SK-N-SH treated with all-trans-retinoic acid at 6 μM for 48 hours (cell line): ENCODE measurements at regions not wholly inside any gene's neighbourhood (a gene's known extent, or its start where the extent isn't known, plus 50 kb on each side); places are given as distances from the start of the nearest gene placed in this dataset.

ENCODE experiments used
- ATAC-seq: fragments of 200-7000 bp; cut with Tn5 transposase; 3 replicates; pipeline ENCODE4 v1.9.1; 2020; ENCODE audit warnings: mild to moderate bottlenecking, moderate library complexity
- ARNTL ChIP-seq: fragments of 450-650 bp; formaldehyde crosslinking; IDR thresholded peaks from 2 replicates; pipeline ENCODE4 v1.5.0; 2020; ENCODE audit warnings: low read depth, mild to moderate bottlenecking, moderate library complexity, borderline replicate concordance
- BACH2 ChIP-seq: fragments of 250-450 bp; sonication (Bioruptor Pico); IDR thresholded peaks from 2 replicates; pipeline ENCODE4 v1.9.0; 2021; ENCODE audit warnings: mild to moderate bottlenecking, borderline replicate concordance
- CSDC2 ChIP-seq: fragments of 250-450 bp; sonication (Bioruptor Pico); IDR thresholded peaks from 2 replicates; pipeline ENCODE4 v1.5.0; 2020; ENCODE audit warnings: mild to moderate bottlenecking, moderate library complexity
- ESRRG ChIP-seq: fragments of 250-450 bp; sonication (Bioruptor Pico); IDR thresholded peaks from 2 replicates; pipeline ENCODE4 v1.6.1; 2021; ENCODE audit warnings: mild to moderate bottlenecking
- GLIS3 ChIP-seq: fragments of 250-450 bp; sonication (Bioruptor Pico); IDR thresholded peaks from 2 replicates; pipeline ENCODE4 v1.5.0; 2020; ENCODE audit warnings: mild to moderate bottlenecking, moderate library complexity
- ISL1 ChIP-seq: fragments of 250-450 bp; sonication (Bioruptor Pico); IDR thresholded peaks from 2 replicates; pipeline ENCODE4 v2.1.2; 2022; ENCODE audit warnings: mild to moderate bottlenecking, moderate library complexity
- PPARA ChIP-seq: fragments of 250-450 bp; sonication (Bioruptor Pico); IDR thresholded peaks from 2 replicates; pipeline ENCODE4 v1.5.0; 2020; ENCODE audit warnings: mild to moderate bottlenecking, borderline replicate concordance
- RARB ChIP-seq: fragments of 250-450 bp; sonication (Bioruptor Pico); IDR thresholded peaks from 2 replicates; pipeline ENCODE4 v1.8.0; 2021; ENCODE audit warnings: mild to moderate bottlenecking, moderate library complexity
- SNAI2 ChIP-seq: fragments of 250-450 bp; sonication (Bioruptor Pico); IDR thresholded peaks from 2 replicates; pipeline ENCODE4 v1.5.0; 2020; ENCODE audit warnings: mild to moderate bottlenecking, moderate library complexity
- TCF4 ChIP-seq: fragments of 250-450 bp; sonication (Bioruptor Pico); IDR thresholded peaks from 2 replicates; pipeline ENCODE4 v1.8.0; 2021; ENCODE audit warnings: mild to moderate bottlenecking, moderate library complexity, borderline replicate concordance
- TOX ChIP-seq: fragments of 250-450 bp; sonication (Bioruptor Pico); IDR thresholded peaks from 2 replicates; pipeline ENCODE4 v1.8.0; 2021; ENCODE audit warnings: mild to moderate bottlenecking, moderate library complexity, borderline replicate concordance
- ZC3H10 ChIP-seq: fragments of 250-450 bp; sonication (Bioruptor Pico); IDR thresholded peaks from 2 replicates; pipeline ENCODE4 v1.5.1; 2021; ENCODE audit warnings: mild to moderate bottlenecking, moderate library complexity
- ZFP3 ChIP-seq: fragments of 250-450 bp; sonication (Bioruptor Pico); IDR thresholded peaks from 2 replicates; pipeline ENCODE4 v1.5.0; 2020; ENCODE audit warnings: mild to moderate bottlenecking, moderate library complexity
- ZFP30 ChIP-seq: fragments of 450-650 bp; formaldehyde crosslinking; IDR thresholded peaks from 2 replicates; pipeline ENCODE4 v1.5.0; 2022; ENCODE audit warnings: mild to moderate bottlenecking, moderate library complexity
- ZNF565 ChIP-seq: fragments of 450-650 bp; formaldehyde crosslinking; conservative IDR thresholded peaks from 2 replicates; pipeline ENCODE4 v1.5.0; 2020; ENCODE audit warnings: low read depth, mild to moderate bottlenecking, moderate library complexity
- ZNF70 ChIP-seq: fragments of 450-650 bp; formaldehyde crosslinking; IDR thresholded peaks from 2 replicates; pipeline ENCODE4 v1.5.0; 2020; ENCODE audit warnings: mild to moderate bottlenecking, moderate library complexity
- ZNF8 ChIP-seq: fragments of 450-650 bp; formaldehyde crosslinking; IDR thresholded peaks from 2 replicates; pipeline ENCODE4 v1.5.0; 2020; ENCODE audit warnings: mild to moderate bottlenecking, moderate library complexity
- TF ChIP-seq, protein P1 (sequence below): fragments of 250-450 bp; sonication (Bioruptor Pico); IDR thresholded peaks from 2 replicates; pipeline ENCODE4 v1.8.0; 2020; ENCODE audit warnings: mild to moderate bottlenecking, moderate library complexity, borderline replicate concordance
- TF ChIP-seq, protein P2 (sequence below): fragments of 250-450 bp; sonication (Bioruptor Pico); IDR thresholded peaks from 2 replicates; pipeline ENCODE4 v1.8.0; 2021; ENCODE audit warnings: low read depth, mild to moderate bottlenecking, moderate library complexity, borderline replicate concordance
- TF ChIP-seq, protein P3 (sequence below): fragments of 250-450 bp; sonication (Bioruptor Pico); IDR thresholded peaks from 2 replicates; pipeline ENCODE4 v1.5.1; 2021; ENCODE audit warnings: mild to moderate bottlenecking, moderate library complexity
- TF ChIP-seq, protein P4 (sequence below): fragments of 250-450 bp; sonication (Bioruptor Pico); IDR thresholded peaks from 2 replicates; pipeline ENCODE4 v1.5.1; 2020; ENCODE audit warnings: low read depth, mild to moderate bottlenecking, moderate library complexity
- TF ChIP-seq, protein P5 (sequence below): fragments of 250-450 bp; sonication (Bioruptor Pico); IDR thresholded peaks from 2 replicates; pipeline ENCODE4 v1.5.0; 2020; ENCODE audit warnings: mild to moderate bottlenecking, moderate library complexity

DNA sequence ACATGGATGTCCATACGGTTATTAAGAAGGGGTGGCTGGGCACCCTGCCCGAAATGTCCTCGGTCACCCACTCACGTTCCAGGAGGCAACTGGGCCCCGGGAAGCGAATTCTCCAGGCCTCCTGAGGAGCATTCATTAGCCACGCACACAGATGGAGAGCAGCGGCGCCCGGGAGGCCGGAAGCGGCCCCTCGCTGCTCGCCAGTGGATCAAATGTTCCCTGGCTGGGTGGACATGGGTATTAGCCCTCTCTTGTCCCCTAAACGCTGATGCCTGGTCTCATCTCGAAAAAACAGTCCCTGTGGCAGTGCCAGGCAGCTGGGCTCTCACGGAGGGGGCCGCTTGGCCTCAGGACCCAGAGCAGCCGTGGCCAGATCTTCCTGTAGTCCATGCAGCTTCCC, 59.0 kb upstream of the DLK1 start:
- no peak for ATAC-seq
- TF ChIP-seq TOX: no peak
- no peak for TF ChIP-seq GLIS3 (CRISPR knock-in tag)
- TF ChIP-seq, protein P1, sequence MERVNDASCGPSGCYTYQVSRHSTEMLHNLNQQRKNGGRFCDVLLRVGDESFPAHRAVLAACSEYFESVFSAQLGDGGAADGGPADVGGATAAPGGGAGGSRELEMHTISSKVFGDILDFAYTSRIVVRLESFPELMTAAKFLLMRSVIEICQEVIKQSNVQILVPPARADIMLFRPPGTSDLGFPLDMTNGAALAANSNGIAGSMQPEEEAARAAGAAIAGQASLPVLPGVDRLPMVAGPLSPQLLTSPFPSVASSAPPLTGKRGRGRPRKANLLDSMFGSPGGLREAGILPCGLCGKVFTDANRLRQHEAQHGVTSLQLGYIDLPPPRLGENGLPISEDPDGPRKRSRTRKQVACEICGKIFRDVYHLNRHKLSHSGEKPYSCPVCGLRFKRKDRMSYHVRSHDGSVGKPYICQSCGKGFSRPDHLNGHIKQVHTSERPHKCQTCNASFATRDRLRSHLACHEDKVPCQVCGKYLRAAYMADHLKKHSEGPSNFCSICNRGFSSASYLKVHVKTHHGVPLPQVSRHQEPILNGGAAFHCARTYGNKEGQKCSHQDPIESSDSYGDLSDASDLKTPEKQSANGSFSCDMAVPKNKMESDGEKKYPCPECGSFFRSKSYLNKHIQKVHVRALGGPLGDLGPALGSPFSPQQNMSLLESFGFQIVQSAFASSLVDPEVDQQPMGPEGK (CRISPR knock-in tag): no peak
- no peak for TF ChIP-seq ISL1 (CRISPR knock-in tag)
- TF ChIP-seq BACH2 (CRISPR knock-in tag): no peak
- TF ChIP-seq, protein P2, sequence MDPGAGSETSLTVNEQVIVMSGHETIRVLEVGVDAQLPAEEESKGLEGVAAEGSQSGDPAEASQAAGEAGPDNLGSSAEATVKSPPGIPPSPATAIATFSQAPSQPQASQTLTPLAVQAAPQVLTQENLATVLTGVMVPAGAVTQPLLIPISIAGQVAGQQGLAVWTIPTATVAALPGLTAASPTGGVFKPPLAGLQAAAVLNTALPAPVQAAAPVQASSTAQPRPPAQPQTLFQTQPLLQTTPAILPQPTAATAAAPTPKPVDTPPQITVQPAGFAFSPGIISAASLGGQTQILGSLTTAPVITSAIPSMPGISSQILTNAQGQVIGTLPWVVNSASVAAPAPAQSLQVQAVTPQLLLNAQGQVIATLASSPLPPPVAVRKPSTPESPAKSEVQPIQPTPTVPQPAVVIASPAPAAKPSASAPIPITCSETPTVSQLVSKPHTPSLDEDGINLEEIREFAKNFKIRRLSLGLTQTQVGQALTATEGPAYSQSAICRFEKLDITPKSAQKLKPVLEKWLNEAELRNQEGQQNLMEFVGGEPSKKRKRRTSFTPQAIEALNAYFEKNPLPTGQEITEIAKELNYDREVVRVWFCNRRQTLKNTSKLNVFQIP: no peak
- TF ChIP-seq ZC3H10: no peak
- TF ChIP-seq, protein P3, sequence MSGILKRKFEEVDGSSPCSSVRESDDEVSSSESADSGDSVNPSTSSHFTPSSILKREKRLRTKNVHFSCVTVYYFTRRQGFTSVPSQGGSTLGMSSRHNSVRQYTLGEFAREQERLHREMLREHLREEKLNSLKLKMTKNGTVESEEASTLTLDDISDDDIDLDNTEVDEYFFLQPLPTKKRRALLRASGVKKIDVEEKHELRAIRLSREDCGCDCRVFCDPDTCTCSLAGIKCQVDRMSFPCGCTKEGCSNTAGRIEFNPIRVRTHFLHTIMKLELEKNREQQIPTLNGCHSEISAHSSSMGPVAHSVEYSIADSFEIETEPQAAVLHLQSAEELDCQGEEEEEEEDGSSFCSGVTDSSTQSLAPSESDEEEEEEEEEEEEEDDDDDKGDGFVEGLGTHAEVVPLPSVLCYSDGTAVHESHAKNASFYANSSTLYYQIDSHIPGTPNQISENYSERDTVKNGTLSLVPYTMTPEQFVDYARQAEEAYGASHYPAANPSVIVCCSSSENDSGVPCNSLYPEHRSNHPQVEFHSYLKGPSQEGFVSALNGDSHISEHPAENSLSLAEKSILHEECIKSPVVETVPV (CRISPR knock-in tag): no peak
- TF ChIP-seq RARB (CRISPR knock-in tag): no peak
- TF ChIP-seq SNAI2 (CRISPR knock-in tag): no peak
- no peak for TF ChIP-seq ZNF8 (CRISPR knock-in tag)
- TF ChIP-seq, protein P4, sequence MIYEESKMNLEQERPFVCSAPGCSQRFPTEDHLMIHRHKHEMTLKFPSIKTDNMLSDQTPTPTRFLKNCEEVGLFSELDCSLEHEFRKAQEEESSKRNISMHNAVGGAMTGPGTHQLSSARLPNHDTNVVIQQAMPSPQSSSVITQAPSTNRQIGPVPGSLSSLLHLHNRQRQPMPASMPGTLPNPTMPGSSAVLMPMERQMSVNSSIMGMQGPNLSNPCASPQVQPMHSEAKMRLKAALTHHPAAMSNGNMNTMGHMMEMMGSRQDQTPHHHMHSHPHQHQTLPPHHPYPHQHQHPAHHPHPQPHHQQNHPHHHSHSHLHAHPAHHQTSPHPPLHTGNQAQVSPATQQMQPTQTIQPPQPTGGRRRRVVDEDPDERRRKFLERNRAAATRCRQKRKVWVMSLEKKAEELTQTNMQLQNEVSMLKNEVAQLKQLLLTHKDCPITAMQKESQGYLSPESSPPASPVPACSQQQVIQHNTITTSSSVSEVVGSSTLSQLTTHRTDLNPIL (CRISPR knock-in tag): no peak
- no peak for TF ChIP-seq TCF4 (CRISPR knock-in tag)
- no peak for TF ChIP-seq ZFP30
- no peak for TF ChIP-seq ARNTL (CRISPR knock-in tag)
- no peak for TF ChIP-seq ZNF70 (CRISPR knock-in tag)
- no peak for TF ChIP-seq PPARA
- TF ChIP-seq ZNF565: no peak
- TF ChIP-seq, protein P5, sequence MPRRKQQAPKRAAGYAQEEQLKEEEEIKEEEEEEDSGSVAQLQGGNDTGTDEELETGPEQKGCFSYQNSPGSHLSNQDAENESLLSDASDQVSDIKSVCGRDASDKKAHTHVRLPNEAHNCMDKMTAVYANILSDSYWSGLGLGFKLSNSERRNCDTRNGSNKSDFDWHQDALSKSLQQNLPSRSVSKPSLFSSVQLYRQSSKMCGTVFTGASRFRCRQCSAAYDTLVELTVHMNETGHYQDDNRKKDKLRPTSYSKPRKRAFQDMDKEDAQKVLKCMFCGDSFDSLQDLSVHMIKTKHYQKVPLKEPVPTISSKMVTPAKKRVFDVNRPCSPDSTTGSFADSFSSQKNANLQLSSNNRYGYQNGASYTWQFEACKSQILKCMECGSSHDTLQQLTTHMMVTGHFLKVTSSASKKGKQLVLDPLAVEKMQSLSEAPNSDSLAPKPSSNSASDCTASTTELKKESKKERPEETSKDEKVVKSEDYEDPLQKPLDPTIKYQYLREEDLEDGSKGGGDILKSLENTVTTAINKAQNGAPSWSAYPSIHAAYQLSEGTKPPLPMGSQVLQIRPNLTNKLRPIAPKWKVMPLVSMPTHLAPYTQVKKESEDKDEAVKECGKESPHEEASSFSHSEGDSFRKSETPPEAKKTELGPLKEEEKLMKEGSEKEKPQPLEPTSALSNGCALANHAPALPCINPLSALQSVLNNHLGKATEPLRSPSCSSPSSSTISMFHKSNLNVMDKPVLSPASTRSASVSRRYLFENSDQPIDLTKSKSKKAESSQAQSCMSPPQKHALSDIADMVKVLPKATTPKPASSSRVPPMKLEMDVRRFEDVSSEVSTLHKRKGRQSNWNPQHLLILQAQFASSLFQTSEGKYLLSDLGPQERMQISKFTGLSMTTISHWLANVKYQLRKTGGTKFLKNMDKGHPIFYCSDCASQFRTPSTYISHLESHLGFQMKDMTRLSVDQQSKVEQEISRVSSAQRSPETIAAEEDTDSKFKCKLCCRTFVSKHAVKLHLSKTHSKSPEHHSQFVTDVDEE (CRISPR knock-in tag): no peak

DNA sequence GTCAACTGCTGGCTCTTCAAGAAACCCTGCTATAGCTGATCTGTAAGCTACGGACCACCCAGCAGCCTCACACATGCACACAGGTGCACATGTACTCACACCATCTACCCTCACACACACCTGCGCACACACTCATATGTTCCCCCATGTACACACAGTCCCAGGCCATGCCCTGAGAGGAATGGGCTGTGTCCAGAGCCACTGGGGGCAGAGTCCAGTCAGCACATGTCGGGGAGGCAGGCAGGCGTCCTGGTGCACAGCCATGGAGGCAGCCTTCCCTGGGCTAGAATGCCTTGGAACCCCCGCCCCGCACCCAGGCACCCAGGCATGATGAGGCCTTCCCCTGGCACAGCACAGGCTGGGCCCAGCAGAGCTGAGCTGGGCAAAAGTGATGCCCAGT, 58.3 kb upstream of the DLK1 start:
- ATAC-seq: no peak

DNA sequence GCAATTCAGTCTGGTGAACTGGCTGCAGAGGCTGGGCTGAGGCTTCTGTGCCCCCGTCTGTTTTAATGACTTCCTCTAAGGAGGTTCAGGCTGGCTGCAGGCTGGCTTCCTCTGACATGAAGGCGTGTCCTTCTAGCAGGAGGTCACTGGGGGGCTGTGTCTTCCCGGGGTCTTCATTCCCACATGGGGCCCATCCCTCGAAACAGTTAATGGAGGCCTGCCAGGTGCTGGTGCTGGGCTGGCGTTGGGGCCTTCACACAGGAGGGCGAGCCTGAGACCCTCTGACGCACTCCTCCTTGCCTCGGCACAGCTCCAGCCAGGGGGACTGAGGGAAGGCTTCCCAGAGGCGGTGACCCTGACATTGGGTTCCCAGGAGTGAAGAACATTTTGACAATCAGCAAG, 57.7 kb upstream of the DLK1 start:
- no peak for ATAC-seq
- TF ChIP-seq, protein P4 (CRISPR knock-in tag): no peak
- TF ChIP-seq, protein P1 (CRISPR knock-in tag): no peak
- TF ChIP-seq, protein P2: no peak
- TF ChIP-seq CSDC2 (no peak), PPARA (no peak), GLIS3 (CRISPR knock-in tag) (no peak), ARNTL (CRISPR knock-in tag) (no peak), ZC3H10 (no peak), TCF4 (CRISPR knock-in tag) (no peak), ZFP3 (no peak), ESRRG (CRISPR knock-in tag) (no peak), BACH2 (CRISPR knock-in tag) (no peak), RARB (CRISPR knock-in tag) (no peak)
- TF ChIP-seq, protein P3 (CRISPR knock-in tag): no peak

More for the DNA sequence above, 58.3 kb upstream of the DLK1 start:
- TF ChIP-seq GLIS3 (CRISPR knock-in tag): no peak
- no peak for TF ChIP-seq ZFP30
- TF ChIP-seq TOX: no peak
